C4-2B (cell line): ENCODE measurements at regions not wholly inside any gene's neighbourhood (a gene's known extent, or its start where the extent isn't known, plus 50 kb on each side); places are given as distances from the start of the nearest gene placed in this dataset.

Experiments
- ZFX ChIP-seq: fragments of 450-650 bp; IDR thresholded peaks from 2 replicates; pipeline ENCODE4 v1.6.1; 2017
- TF ChIP-seq, protein P1 (sequence below): fragments of 450-650 bp; conservative IDR thresholded peaks from 2 replicates; pipeline ENCODE4 v1.5.1; 2017; ENCODE audit warnings: mild to moderate bottlenecking

DNA sequence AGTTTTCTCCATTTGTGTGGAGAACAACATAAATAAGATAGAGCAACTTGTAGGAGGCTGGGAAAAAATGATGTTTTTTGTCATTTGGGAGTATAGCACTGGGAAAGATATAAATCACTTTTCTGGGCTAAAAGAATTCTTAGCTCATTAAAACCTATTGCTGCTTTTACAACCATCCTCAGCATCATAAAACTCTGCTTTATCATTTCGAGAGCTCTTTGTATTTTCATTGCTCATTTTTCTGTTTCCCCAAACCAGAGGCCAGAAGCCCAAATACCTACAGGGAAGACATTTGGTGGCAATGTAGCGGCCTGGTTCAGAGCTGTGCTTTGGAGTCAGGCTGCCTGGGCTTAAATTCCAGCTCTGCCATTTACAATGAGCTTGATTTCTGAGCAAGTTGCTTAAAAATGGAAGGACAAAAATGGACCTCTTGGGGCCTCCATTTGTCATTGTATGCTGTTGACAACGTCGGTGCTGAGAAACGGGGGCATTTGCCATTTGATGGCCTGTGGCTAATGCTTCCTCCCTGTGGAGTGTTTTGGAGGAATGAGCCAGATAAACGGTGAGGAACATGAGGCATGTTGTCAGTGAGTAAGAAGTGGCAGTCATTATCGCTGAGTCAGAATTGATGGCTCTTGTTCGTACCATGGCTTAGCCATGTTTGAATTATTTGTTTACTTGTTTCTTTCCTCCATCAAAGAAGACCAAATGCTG is 260.0 kb downstream of the EBLN2 start:
- TF ChIP-seq, protein P1, sequence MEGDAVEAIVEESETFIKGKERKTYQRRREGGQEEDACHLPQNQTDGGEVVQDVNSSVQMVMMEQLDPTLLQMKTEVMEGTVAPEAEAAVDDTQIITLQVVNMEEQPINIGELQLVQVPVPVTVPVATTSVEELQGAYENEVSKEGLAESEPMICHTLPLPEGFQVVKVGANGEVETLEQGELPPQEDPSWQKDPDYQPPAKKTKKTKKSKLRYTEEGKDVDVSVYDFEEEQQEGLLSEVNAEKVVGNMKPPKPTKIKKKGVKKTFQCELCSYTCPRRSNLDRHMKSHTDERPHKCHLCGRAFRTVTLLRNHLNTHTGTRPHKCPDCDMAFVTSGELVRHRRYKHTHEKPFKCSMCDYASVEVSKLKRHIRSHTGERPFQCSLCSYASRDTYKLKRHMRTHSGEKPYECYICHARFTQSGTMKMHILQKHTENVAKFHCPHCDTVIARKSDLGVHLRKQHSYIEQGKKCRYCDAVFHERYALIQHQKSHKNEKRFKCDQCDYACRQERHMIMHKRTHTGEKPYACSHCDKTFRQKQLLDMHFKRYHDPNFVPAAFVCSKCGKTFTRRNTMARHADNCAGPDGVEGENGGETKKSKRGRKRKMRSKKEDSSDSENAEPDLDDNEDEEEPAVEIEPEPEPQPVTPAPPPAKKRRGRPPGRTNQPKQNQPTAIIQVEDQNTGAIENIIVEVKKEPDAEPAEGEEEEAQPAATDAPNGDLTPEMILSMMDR = no peak
- no peak for TF ChIP-seq ZFX
